ENCODE measurements at regions not wholly inside any gene's neighbourhood (a gene's known extent, or its start where the extent isn't known, plus 50 kb on each side); places are given as distances from the start of the nearest gene placed in this dataset.
A peak's percentile ranks its signal among the peaks of the same experiment; 100 is the strongest.

GRCh38 chr7:57328457-57328856 is 121.5 kb upstream of the ZNF716 start:
- Histone ChIP-seq H3K4me1 (ENCODE audit: control insufficient read depth in 2 of 3, insufficient read depth in 2 of 3, low read depth in 1 of 3, low read length in 3 of 3) (no peaks in the 10 kb centered on the region), H3K27me3 (ENCODE audit: control insufficient read depth, insufficient read depth, low read length) (no peaks in the 10 kb centered on the region), H3K27ac (ENCODE audit: low read depth in 2 of 2, low read length in 2 of 2) (no peak overlapping the region), H3K4me3 (ENCODE audit: low read length in 3 of 3) (no peak overlapping the region), H3K9me3 (ENCODE audit: control insufficient read depth in 2 of 3, insufficient read depth in 1 of 3, low read length in 3 of 3) (peaks cover 0 to 20% (median 0%) of the 10 kb centered on the region in 3 donors), H3K36me3 (ENCODE audit: control insufficient read depth in 2 of 3, insufficient read depth in 3 of 3, low read length in 3 of 3) (no peaks in the 10 kb centered on the region), H3K9ac (ENCODE audit: low read length in 3 of 3) (no peak overlapping the region)
- intact Hi-C loops (cut with DNase I), result no loop called here
- no peak for TF ChIP-seq CTCF (IDR thresholded peaks at IDR 0.05; ENCODE audit: borderline replicate concordance, extremely low read depth, insufficient read depth)
- FAIRE-seq, result no peak
- DNase-seq, result peak in 1 of 5 donors; percentile 73

- Histone ChIP-seq H3K4me3 (ENCODE audit: low read length in 3 of 3) (no peak overlapping the region), H3K9ac (ENCODE audit: low read length in 3 of 3) (no peak overlapping the region), H3K27me3 (ENCODE audit: control insufficient read depth, insufficient read depth, low read length) (no peaks in the 10 kb centered on the region), H3K36me3 (ENCODE audit: control insufficient read depth in 2 of 3, insufficient read depth in 3 of 3, low read length in 3 of 3) (no peaks in the 10 kb centered on the region), H3K9me3 (ENCODE audit: control insufficient read depth in 2 of 3, insufficient read depth in 1 of 3, low read length in 3 of 3) (peaks cover 0 to 20% (median 0%) of the 10 kb centered on the region in 3 donors), H3K4me1 (ENCODE audit: control insufficient read depth in 2 of 3, insufficient read depth in 2 of 3, low read depth in 1 of 3, low read length in 3 of 3) (no peaks in the 10 kb centered on the region), H3K27ac (ENCODE audit: low read depth in 2 of 2, low read length in 2 of 2) (no peak overlapping the region)
- DNase-seq (no peak), FAIRE-seq (no peak)
- TF ChIP-seq CTCF (IDR thresholded peaks at IDR 0.05; ENCODE audit: borderline replicate concordance, extremely low read depth, insufficient read depth), result no peak
- intact Hi-C loops (cut with DNase I), result no loop called here
These were observed 121.0 kb upstream of the ZNF716 start for GRCh38 chr7:57328963-57329362.

- Histone ChIP-seq H3K27ac (ENCODE audit: low read depth in 2 of 2, low read length in 2 of 2) (no peak overlapping the region), H3K9ac (ENCODE audit: low read length in 3 of 3) (no peak overlapping the region), H3K9me3 (ENCODE audit: control insufficient read depth in 2 of 3, insufficient read depth in 1 of 3, low read length in 3 of 3) (peaks cover 0 to 8% (median 0%) of the 10 kb centered on the region in 3 donors), H3K36me3 (ENCODE audit: control insufficient read depth in 2 of 3, insufficient read depth in 3 of 3, low read length in 3 of 3) (no peaks in the 10 kb centered on the region), H3K4me3 (ENCODE audit: low read length in 3 of 3) (no peak overlapping the region), H3K4me1 (ENCODE audit: control insufficient read depth in 2 of 3, insufficient read depth in 2 of 3, low read depth in 1 of 3, low read length in 3 of 3) (no peaks in the 10 kb centered on the region), H3K27me3 (ENCODE audit: control insufficient read depth, insufficient read depth, low read length) (no peaks in the 10 kb centered on the region)
- FAIRE-seq (no peak), DNase-seq (no peak)
- TF ChIP-seq CTCF (IDR thresholded peaks at IDR 0.05; ENCODE audit: borderline replicate concordance, extremely low read depth, insufficient read depth), result no peak
- intact Hi-C loops (cut with DNase I), result no loop called here
These were observed 110.6 kb upstream of the ZNF716 start for GRCh38 chr7:57339198-57339944.
